ENCODE measurements at regions not wholly inside any gene's neighbourhood (a gene's known extent, or its start where the extent isn't known, plus 50 kb on each side); places are given as distances from the start of the nearest gene placed in this dataset.

- no peak overlapping the region for H3K4me3 ChIP-seq (ENCODE audit: low read depth, low read length)
- no peak for TF ChIP-seq CTCF (IDR thresholded peaks at IDR 0.05; ENCODE audit: low read depth, low read length)
Measured at GRCh38 chr10:30737931-30738391, 108.4 kb upstream of the LYZL2 start.

DNA sequence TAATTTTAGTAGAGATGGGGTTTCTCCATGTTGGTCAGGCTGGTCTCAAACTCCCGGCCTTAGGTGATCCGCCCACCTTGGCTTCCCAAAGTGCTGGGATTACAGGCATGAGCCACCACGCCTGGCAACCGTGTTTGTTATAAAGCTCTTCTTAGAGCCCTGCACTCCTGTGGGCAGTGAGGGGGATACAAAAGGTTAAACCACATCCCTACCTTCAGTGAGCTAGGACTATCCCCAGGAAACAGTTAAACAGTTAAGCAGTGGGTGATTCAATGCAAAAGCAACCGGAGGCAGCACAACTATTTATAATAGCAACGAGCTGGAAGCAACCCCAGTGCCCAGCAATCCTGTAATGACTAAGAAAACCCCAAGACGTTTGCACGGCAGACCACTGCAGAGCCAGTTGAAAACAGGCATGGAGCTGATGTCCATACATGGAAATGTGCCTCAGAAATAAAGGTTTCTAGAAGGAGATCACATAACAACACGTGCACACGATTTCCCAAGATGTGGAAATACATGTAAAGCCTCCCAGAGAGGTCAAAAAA is 107.2 kb upstream of the LYZL2 start:
- no peak for TF ChIP-seq CTCF (IDR thresholded peaks at IDR 0.05; ENCODE audit: low read depth, low read length)
- H3K4me3 ChIP-seq (ENCODE audit: low read depth, low read length), result no peak overlapping the region

DNA sequence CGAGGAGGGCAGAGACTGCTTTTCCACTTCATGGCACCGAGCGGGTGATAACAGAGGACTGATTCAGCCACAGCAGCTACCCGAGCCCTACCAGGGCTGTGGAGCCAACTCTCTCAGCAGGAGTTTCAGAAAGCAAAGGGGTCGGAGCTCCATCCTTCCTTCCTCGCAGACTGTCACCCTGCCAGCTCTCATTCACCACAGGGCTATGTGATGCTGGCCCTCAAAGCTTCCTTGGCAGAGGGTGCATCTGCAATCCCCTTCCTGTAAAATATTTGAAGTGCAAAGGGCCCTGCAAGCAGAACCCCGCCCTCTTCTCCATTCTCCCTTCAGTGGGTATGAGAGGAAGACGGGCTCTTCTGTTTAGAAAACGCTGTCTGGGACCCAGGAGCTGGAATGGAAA is 105.3 kb upstream of the LYZL2 start:
- no peak overlapping the region for H3K4me3 ChIP-seq (ENCODE audit: low read depth, low read length)
- TF ChIP-seq CTCF (IDR thresholded peaks at IDR 0.05; ENCODE audit: low read depth, low read length), result no peak

- no peak for TF ChIP-seq CTCF (IDR thresholded peaks at IDR 0.05; ENCODE audit: low read depth, low read length)
- H3K4me3 ChIP-seq (ENCODE audit: low read depth, low read length), result no peak overlapping the region
Measured at GRCh38 chr10:30732671-30733070, 103.1 kb upstream of the LYZL2 start.

DNA sequence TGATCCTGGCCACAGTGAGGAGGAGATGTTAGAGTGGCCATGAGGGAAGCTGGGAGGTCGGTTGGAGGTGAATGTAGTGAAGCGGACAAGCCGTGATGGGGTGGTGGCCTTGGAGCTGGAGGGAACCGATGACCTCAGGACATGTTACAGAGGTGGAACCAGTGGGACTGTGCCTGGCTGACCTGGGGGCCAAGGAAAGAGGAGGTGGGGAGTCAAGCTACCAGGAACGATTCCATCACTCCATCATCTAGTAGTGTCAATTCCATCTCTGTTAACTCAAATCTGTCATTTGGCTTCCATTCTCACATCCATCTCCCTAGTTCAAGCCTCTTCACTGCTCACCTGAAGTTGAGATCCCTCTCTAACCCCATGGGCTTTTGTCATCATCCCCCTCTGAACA is 102.4 kb upstream of the LYZL2 start:
- TF ChIP-seq CTCF (IDR thresholded peaks at IDR 0.05; ENCODE audit: low read depth, low read length), result no peak
- H3K4me3 ChIP-seq (ENCODE audit: low read depth, low read length), result no peak overlapping the region

GRCh38 chr10:30730306-30730705 is 100.8 kb upstream of the LYZL2 start:
- H3K4me3 ChIP-seq (ENCODE audit: low read depth, low read length), result no peak overlapping the region
- no peak for TF ChIP-seq CTCF (IDR thresholded peaks at IDR 0.05; ENCODE audit: low read depth, low read length)

- no peak overlapping the region for H3K4me3 ChIP-seq (ENCODE audit: low read depth, low read length)
- TF ChIP-seq CTCF (IDR thresholded peaks at IDR 0.05; ENCODE audit: low read depth, low read length), result no peak
Measured at GRCh38 chr10:30728766-30729165, 99.2 kb upstream of the LYZL2 start.

Data from WI38 (cell line).